Thyroid gland (tissue), 4 donors: ENCODE measurements at regions not wholly inside any gene's neighbourhood (a gene's known extent, or its start where the extent isn't known, plus 50 kb on each side); places are given as distances from the start of the nearest gene placed in this dataset. TPM values are rescaled to one million over a fixed set of nuclear protein-coding genes. Genes with fewer than 3 reads are reported as not detected.
"Not testable (repeated sequence)": the region's sequence is repeated elsewhere in the genome, so short reads cannot be mapped to it uniquely, and the experiment has no call there.

ENCODE experiments used
- DNase-seq, 2 donors: peaks; one replicate each; pipeline ENCODE4 v3.0.0-alpha.2; 2019
- H3K27ac ChIP-seq, 3 donors: fragments of 200-600 bp; sonication (generic); 1 replicate in 2 of 3; 2 replicates in 1 of 3; pipeline ENCODE4 v1.5.1; 2016 to 2019; ENCODE audit warnings: mild to moderate bottlenecking in 1 of 3, moderate library complexity in 1 of 3
- H3K27me3 ChIP-seq: fragments of 200-600 bp; sonication (generic); one replicate; pipeline ENCODE4 v1.5.1; 2019
- H3K36me3 ChIP-seq, 2 donors: fragments of 200-600 bp; sonication (generic); one replicate each; pipeline ENCODE4 v1.5.1; 2016 to 2019
- H3K4me1 ChIP-seq, 2 donors: fragments of 200-600 bp; sonication (generic); one replicate each; pipeline ENCODE4 v1.5.1; 2017 to 2019
- H3K4me3 ChIP-seq, 3 donors: fragments of 200-600 bp; sonication (generic); replicated peaks in 1 of 3; 1 replicate in 2 of 3; 2 replicates in 1 of 3; pipeline ENCODE4 v1.5.1; 2016; ENCODE audit warnings: mild to moderate bottlenecking in 1 of 3
- H3K9me3 ChIP-seq: fragments of 200-600 bp; sonication (generic); one replicate; pipeline ENCODE4 v1.5.1; 2017
- CTCF ChIP-seq, 6 experiments: fragments of 200-600 bp in 3 of 6; fragments of 450-650 bp in 3 of 6; sonication (generic) in 3 of 6; IDR thresholded peaks; one replicate each; pipeline ENCODE4 v1.5.1; 2016 to 2019; ENCODE audit warnings: antibody characterized with exemption in 6 of 6, mild to moderate bottlenecking in 2 of 6, inconsistent platforms in 1 of 6, moderate library complexity in 1 of 6
- POLR2A ChIP-seq, 2 donors: fragments of 450-650 bp; IDR thresholded peaks; one replicate each; pipeline ENCODE4 v1.6.1; 2017; ENCODE audit warnings: antibody characterized with exemption in 2 of 2, mild to moderate bottlenecking in 2 of 2, moderate library complexity in 1 of 2
- WGBS, 2 donors: methylation state at CpG; one replicate each; pipeline ENCODE4 v1.1.5; 2017; 5-methylcytosine and 5-hydroxymethylcytosine counted together
- intact Hi-C: fragments of 100-400 bp; cut with DNase I; formaldehyde crosslinking; loops from one replicate; pipeline ENCODE4 v1.15.1; 2023
- microRNA counts, 2 donors: library from miRNA; unstranded; fragments of <30 nt; microRNA quantifications; one replicate each; lab custom pipeline; 2016 to 2017
- microRNA-seq: library from miRNA; unstranded; fragments of <30 nt; microRNA quantifications from one replicate; pipeline ENCODE4, GENCODE V29; 2016
- small RNA-seq: library from RNA; depleted of rRNA; stranded (forward); fragments of <200 nt; gene quantifications from one replicate; pipeline ENCODE3, GENCODE V24; 2016

GRCh38 chr9:40884072-40884901 lies 244.2 kb downstream of the FOXD4L6 start:
- H3K4me3 ChIP-seq: no peak overlapping the region
- H3K4me1 ChIP-seq: no peaks in the 10 kb centered on the region
- no peaks in the 10 kb centered on the region for H3K36me3 ChIP-seq
- no peaks in the 10 kb centered on the region for H3K27me3 ChIP-seq
- intact Hi-C loops: no loop called here
- H3K27ac ChIP-seq: no peak overlapping the region
- no peak for DNase-seq
- TF ChIP-seq CTCF (IDR thresholded peaks at IDR 0.05): no peak
- TF ChIP-seq POLR2A (IDR thresholded peaks at IDR 0.05): no peak
- WGBS, 2 donors: 95 to 96% methylated on average over 29 to 30 of the region's 40 CpGs
- H3K9me3 ChIP-seq: peaks cover 11% of the 10 kb centered on the region

DNA sequence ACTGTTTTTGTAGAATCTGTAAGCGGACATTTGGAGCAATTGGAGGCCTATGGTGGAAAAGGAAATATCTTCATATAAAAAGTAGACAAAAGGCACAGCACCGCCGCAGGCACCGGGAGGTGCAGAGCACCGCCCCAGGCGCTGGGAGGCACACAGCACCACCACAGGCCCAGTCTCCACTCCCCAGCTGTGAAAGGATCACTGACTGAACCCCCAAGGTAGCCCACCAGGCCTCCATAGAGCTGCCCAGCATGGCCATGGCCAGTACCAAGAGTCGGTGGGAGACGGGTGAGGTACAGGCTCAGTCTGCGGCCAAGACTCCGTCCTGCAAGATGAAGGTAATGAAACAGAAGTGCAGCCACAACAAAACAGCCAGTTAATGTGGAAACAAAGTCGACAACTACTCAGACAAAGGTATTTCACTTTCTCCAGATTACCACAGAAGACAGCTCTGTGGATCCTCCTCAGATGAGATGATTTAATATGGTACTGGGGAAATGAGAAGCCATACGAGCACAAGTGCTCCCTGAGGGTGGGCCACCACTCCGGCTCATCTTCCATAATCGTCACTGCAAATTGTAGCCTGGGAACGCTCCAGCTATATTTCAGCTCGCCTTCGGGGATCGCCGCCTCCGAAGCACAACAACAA lies 244.9 kb downstream of the FOXD4L6 start:
- H3K9me3 ChIP-seq: peaks cover 11% of the 10 kb centered on the region

DNA sequence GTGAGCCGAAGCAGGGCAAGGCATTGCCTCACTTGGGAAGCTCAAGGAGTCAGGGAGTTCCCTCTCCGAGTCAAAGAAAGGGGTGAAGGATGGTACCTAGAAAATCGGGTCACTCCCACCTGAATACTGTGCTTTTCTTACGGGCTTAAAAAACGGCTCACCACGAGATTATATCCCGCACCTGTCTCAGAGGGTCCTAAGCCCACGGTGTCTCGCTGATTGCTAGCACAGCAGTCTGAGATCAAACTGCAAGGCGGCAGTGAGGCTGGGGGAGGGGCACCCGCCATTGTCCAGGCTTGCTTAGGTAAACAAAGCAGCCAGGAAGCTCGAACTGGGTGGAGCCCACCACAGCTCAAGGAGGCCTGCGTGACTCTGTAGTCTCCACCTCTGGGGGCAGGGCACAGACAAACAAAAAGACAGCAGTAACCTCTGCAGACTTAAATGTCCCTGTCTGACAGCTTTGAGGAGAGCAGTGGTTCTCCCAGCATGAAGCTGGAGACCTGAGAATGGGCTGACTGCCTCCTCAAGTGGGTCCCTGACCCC lies 254.7 kb downstream of the FOXD4L6 start:
- H3K9me3 ChIP-seq, DNase-seq, H3K4me1 ChIP-seq, H3K36me3 ChIP-seq, H3K27me3 ChIP-seq, H3K27ac ChIP-seq, H3K4me3 ChIP-seq, intact Hi-C loops: not testable (repeated sequence)
- 85 to 87% methylated on average over 13 of the region's 13 CpGs for WGBS, 2 donors

More for the DNA sequence above, 244.9 kb downstream of the FOXD4L6 start:
- DNase-seq, H3K27me3 ChIP-seq, H3K27ac ChIP-seq, intact Hi-C loops, H3K36me3 ChIP-seq, H3K4me1 ChIP-seq, H3K4me3 ChIP-seq: not testable (repeated sequence)
- 92 to 96% methylated on average over 20 of the region's 20 CpGs for WGBS, 2 donors

- intact Hi-C loops, H3K9me3 ChIP-seq, H3K27me3 ChIP-seq, H3K4me3 ChIP-seq, H3K4me1 ChIP-seq, DNase-seq, H3K36me3 ChIP-seq, H3K27ac ChIP-seq: not testable (repeated sequence)
- 81 to 86% methylated on average over 4 of the region's 4 CpGs for WGBS, 2 donors
Observed at GRCh38 chr9:40868437-40868836, 260.0 kb downstream of the FOXD4L6 start.

MicroRNAs in the stretch of these regions (microRNA counts, 767-probe panel; counts per million panel counts)
- microRNA hsa-miR-1299 (lab: Ali Mortazavi, UCI): 0 counts per million in 2 donors

Small RNA genes in the stretch of these regions (microRNA-seq; reads per million reads assigned to microRNA genes)
- not detected for gene MIR1299

Small RNA genes in the stretch of these regions (small RNA-seq; reads per million reads assigned to genes)
- not detected for gene AL353626.2
- not detected for gene MIR1299
